ENCODE measurements at regions not wholly inside any gene's neighbourhood (a gene's known extent, or its start where the extent isn't known, plus 50 kb on each side); places are given as distances from the start of the nearest gene placed in this dataset.

GRCh38 chr6:69584913-69585729 lies 211.7 kb downstream of the LMBRD1 start:
- TF ChIP-seq CTCF (IDR thresholded peaks at IDR 0.05) (no peak), ZNF532 (CRISPR knock-in tag; IDR thresholded peaks at IDR 0.05; ENCODE audit: borderline replicate concordance) (no peak), SOX15 (CRISPR knock-in tag; IDR thresholded peaks at IDR 0.05) (no peak), NR2C2 (CRISPR knock-in tag; IDR thresholded peaks at IDR 0.05) (no peak), SMAD4 (CRISPR knock-in tag; IDR thresholded peaks at IDR 0.05) (no peak), TP53 (CRISPR knock-in tag; IDR thresholded peaks at IDR 0.05) (no peak), CREM (CRISPR knock-in tag; IDR thresholded peaks at IDR 0.05) (no peak), ZNF396 (CRISPR knock-in tag; IDR thresholded peaks at IDR 0.05; ENCODE audit: borderline replicate concordance) (no peak), PRRX2 (CRISPR knock-in tag; IDR thresholded peaks at IDR 0.05) (no peak), RORB (CRISPR knock-in tag; IDR thresholded peaks at IDR 0.05) (no peak)

Measured in WTC11 (cell line).